ENCODE measurements at regions not wholly inside any gene's neighbourhood (a gene's known extent, or its start where the extent isn't known, plus 50 kb on each side); places are given as distances from the start of the nearest gene placed in this dataset.

- H3K4me3 ChIP-seq (ENCODE audit: low read depth, low read length) = no peak overlapping the region
- DNase-seq (ENCODE audit: low read depth) = no peak
- no peak for TF ChIP-seq CTCF (IDR thresholded peaks at IDR 0.05; ENCODE audit: low read depth, low read length, missing control alignments)
Observed at GRCh38 chr7:21218155-21218554, 209.7 kb upstream of the SP4 start.

- no peak for DNase-seq (ENCODE audit: low read depth)
- no peak for TF ChIP-seq CTCF (IDR thresholded peaks at IDR 0.05; ENCODE audit: low read depth, low read length, missing control alignments)
- H3K4me3 ChIP-seq (ENCODE audit: low read depth, low read length) = no peak overlapping the region
Observed at GRCh38 chr7:21221130-21221529, 206.8 kb upstream of the SP4 start.

GRCh38 chr7:21238400-21239116 is 189.3 kb upstream of the SP4 start:
- H3K4me3 ChIP-seq (ENCODE audit: low read depth, low read length) = no peak overlapping the region
- TF ChIP-seq CTCF (IDR thresholded peaks at IDR 0.05; ENCODE audit: low read depth, low read length, missing control alignments) = no peak
- DNase-seq (ENCODE audit: low read depth) = no peak

- DNase-seq (ENCODE audit: low read depth) = no peak
- TF ChIP-seq CTCF (IDR thresholded peaks at IDR 0.05; ENCODE audit: low read depth, low read length, missing control alignments) = no peak
- no peak overlapping the region for H3K4me3 ChIP-seq (ENCODE audit: low read depth, low read length)
Observed at GRCh38 chr7:21243265-21243664, 184.6 kb upstream of the SP4 start.

- no peak for DNase-seq (ENCODE audit: low read depth)
- no peak overlapping the region for H3K4me3 ChIP-seq (ENCODE audit: low read depth, low read length)
- TF ChIP-seq CTCF (IDR thresholded peaks at IDR 0.05; ENCODE audit: low read depth, low read length, missing control alignments) = no peak
Observed at GRCh38 chr7:21251151-21251800, 176.6 kb upstream of the SP4 start.

- TF ChIP-seq CTCF (IDR thresholded peaks at IDR 0.05; ENCODE audit: low read depth, low read length, missing control alignments) = peak; percentile 55
- no peak for DNase-seq (ENCODE audit: low read depth)
- no peak overlapping the region; the same call in 1 of the 2 replicates for H3K4me3 ChIP-seq (ENCODE audit: low read depth, low read length)
Observed at GRCh38 chr7:21253740-21254687, 173.9 kb upstream of the SP4 start.

Data from GM12864 (cell line).